GM23248 (cell line): ENCODE measurements at regions not wholly inside any gene's neighbourhood (a gene's known extent, or its start where the extent isn't known, plus 50 kb on each side); places are given as distances from the start of the nearest gene placed in this dataset.
A peak's percentile ranks its signal among the peaks of the same experiment; 100 is the strongest.

Experiments used
- DNase-seq: peaks from one replicate; pipeline ENCODE4 v3.0.0-alpha.2; 2015
- H2AFZ ChIP-seq: fragments of 200-600 bp; sonication (generic); 2 replicates; pipeline ENCODE4 v1.6.1; 2016; ENCODE audit warnings: antibody characterized with exemption
- H3F3A ChIP-seq: fragments of 200-600 bp; sonication (generic); 2 replicates; pipeline ENCODE4 v1.6.1; 2016; ENCODE audit warnings: mild to moderate bottlenecking, antibody characterized with exemption, mixed run types; ENCODE audit not compliant: insufficient read depth
- H3K27ac ChIP-seq: fragments of 200-600 bp; sonication (generic); 2 replicates; pipeline ENCODE4 v1.5.1; 2016; ENCODE audit warnings: mild to moderate bottlenecking
- H3K27me3 ChIP-seq: fragments of 200-600 bp; sonication (generic); replicated peaks from 2 replicates; pipeline ENCODE4 v1.6.1; 2016; ENCODE audit warnings: mild to moderate bottlenecking; ENCODE audit not compliant: insufficient read depth
- H3K36me3 ChIP-seq: fragments of 200-600 bp; sonication (generic); 2 replicates; pipeline ENCODE4 v1.6.1; 2016; ENCODE audit warnings: low read depth, mild to moderate bottlenecking
- H3K4me1 ChIP-seq: fragments of 200-600 bp; sonication (generic); 2 replicates; pipeline ENCODE4 v1.6.1; 2016; ENCODE audit warnings: mild to moderate bottlenecking; ENCODE audit not compliant: insufficient read depth
- H3K4me2 ChIP-seq: fragments of 200-600 bp; sonication (generic); one replicate; pipeline ENCODE4 v1.6.1; 2016; ENCODE audit warnings: mild to moderate bottlenecking; ENCODE audit not compliant: unreplicated experiment
- H3K4me3 ChIP-seq: fragments of 200-600 bp; sonication (generic); 2 replicates; pipeline ENCODE4 v1.5.1; 2016; ENCODE audit warnings: mild to moderate bottlenecking
- H3K79me2 ChIP-seq: fragments of 200-600 bp; sonication (generic); 2 replicates; pipeline ENCODE4 v1.6.1; 2016; ENCODE audit warnings: mild to moderate bottlenecking; ENCODE audit not compliant: insufficient read depth
- H3K9ac ChIP-seq: fragments of 200-600 bp; sonication (generic); 2 replicates; pipeline ENCODE4 v1.6.1; 2016; ENCODE audit warnings: mild to moderate bottlenecking
- H3K9me2 ChIP-seq: fragments of 200-600 bp; sonication (generic); 2 replicates; pipeline ENCODE4 v1.6.1; 2016; ENCODE audit warnings: mixed run types, mild to moderate bottlenecking, moderate library complexity; ENCODE audit not compliant: insufficient read depth
- H3K9me3 ChIP-seq: fragments of 200-600 bp; sonication (generic); one replicate; pipeline ENCODE4 v1.6.1; 2017; ENCODE audit warnings: low read depth
- H4K20me1 ChIP-seq: fragments of 200-600 bp; sonication (generic); 2 replicates; pipeline ENCODE4 v1.6.0; 2016; ENCODE audit not compliant: insufficient read depth
- EZH2 ChIP-seq: fragments of 200-600 bp; sonication (generic); IDR thresholded peaks from 2 replicates; pipeline ENCODE4 v1.6.1; 2018; ENCODE audit warnings: antibody characterized with exemption, mild to moderate bottlenecking; ENCODE audit not compliant: insufficient read depth, poor library complexity, severe bottlenecking
- EZH2phosphoT487 ChIP-seq: fragments of 200-600 bp; sonication (generic); IDR thresholded peaks from 2 replicates; pipeline ENCODE4 v1.6.1; 2018; ENCODE audit warnings: antibody characterized with exemption, moderate library complexity, mild to moderate bottlenecking, low read depth; ENCODE audit not compliant: insufficient read depth
- WGBS, 2 experiments: methylation state at CpG; one replicate each; pipeline ENCODE4 v1.1.6; 2015 to 2017; ENCODE audit warnings: low lambda C conversion rate in 2 of 2, low coverage in 1 of 2; ENCODE audit errors: missing lambda C conversion rate in 2 of 2; 5-methylcytosine and 5-hydroxymethylcytosine counted together
- in situ Hi-C: fragments of 300-500 bp; cut with MboI; formaldehyde crosslinking; loops from 2 replicates; pipeline ENCODE4 v1.15.0; 2020

DNA sequence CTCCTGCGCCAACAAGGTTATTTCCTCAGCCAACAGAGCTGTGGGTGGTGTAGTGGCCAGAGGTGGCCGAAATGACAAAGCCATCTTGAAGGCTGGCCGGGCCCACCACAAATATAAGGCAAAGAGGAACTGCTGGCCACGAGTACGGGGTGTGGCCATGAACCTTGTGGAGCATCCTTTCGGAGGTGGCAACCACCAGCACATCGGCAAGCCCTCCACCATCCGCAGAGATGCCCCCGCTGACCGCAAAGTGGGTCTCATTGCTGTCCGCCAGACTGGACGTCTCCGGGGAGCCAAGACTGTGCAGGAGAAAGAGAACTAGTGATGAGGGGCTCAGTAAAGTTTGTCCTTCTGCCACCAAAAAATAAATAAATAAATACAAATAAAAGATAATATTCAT is 481.4 kb upstream of the NAALADL2 start:
- no peak overlapping the region for H3K4me2 ChIP-seq
- no peaks in the 10 kb centered on the region for H3K9me3 ChIP-seq
- no peak overlapping the region for H2AFZ ChIP-seq
- H3K4me3 ChIP-seq = no peak overlapping the region
- no peaks in the 10 kb centered on the region for H3F3A ChIP-seq
- no peaks in the 10 kb centered on the region for H3K79me2 ChIP-seq
- peaks cover 13% of the 10 kb centered on the region for H3K4me1 ChIP-seq
- no peak for TF ChIP-seq EZH2phosphoT487
- TF ChIP-seq EZH2 = no peak
- H3K27ac ChIP-seq = no peak overlapping the region
- DNase-seq = no peak
- no peaks in the 10 kb centered on the region for H4K20me1 ChIP-seq
- WGBS, 2 experiments = 90 to 96% methylated on average over 13 of the region's 13 CpGs
- H3K9me2 ChIP-seq = no peaks in the 10 kb centered on the region
- no peaks in the 10 kb centered on the region for H3K36me3 ChIP-seq
- H3K27me3 ChIP-seq = no peaks in the 10 kb centered on the region
- in situ Hi-C loops = no loop called here
- H3K9ac ChIP-seq = no peak overlapping the region

DNA sequence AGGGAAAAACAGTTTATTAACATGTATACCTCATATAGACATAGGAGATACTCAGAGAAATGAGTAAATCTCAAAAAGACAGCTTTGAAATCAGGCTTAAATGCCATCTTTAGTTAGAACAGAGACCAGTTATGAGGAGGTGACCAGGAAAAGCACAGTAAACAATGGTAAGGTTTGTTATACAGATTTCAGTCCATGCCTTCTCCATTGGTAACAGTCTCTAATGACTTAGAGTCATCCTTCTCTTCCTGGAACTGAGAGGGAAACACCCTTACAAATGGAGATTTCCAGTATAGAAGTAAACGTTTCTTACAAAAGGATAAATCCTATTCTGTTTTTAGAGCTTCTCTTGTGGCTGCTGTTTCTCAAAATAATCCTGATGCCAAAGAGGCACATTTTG is 476.3 kb upstream of the NAALADL2 start:
- in situ Hi-C loops = no loop called here
- H3K36me3 ChIP-seq = no peaks in the 10 kb centered on the region

DNA sequence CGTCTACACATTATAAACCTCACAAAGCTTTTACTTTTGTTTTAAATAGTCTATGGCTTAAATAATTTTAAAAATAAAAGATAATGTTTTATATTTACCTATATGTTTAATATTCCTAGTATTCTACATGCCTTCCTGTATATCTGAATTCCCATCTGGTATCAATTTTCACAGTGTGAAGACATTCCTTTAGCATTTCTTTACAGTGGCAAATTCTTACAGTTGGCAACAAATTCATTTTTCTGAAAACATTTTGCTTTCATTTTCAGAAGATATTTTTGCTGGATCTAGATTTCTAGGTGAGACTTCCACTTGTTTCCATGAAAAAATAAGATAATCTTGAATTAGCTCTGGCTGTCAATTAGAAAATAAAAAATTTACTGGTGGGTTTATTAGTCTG is 471.4 kb upstream of the NAALADL2 start:
- Histone ChIP-seq H3K9ac (no peak overlapping the region), H4K20me1 (no peaks in the 10 kb centered on the region), H3K4me1 (peaks cover 5% of the 10 kb centered on the region; the same call in 1 of the 2 replicates), H2AFZ (no peak overlapping the region), H3K36me3 (no peaks in the 10 kb centered on the region), H3K27me3 (no peaks in the 10 kb centered on the region), H3K79me2 (no peaks in the 10 kb centered on the region), H3K9me2 (no peaks in the 10 kb centered on the region), H3K9me3 (no peaks in the 10 kb centered on the region), H3K27ac (no peak overlapping the region), H3K4me3 (no peak overlapping the region), H3F3A (no peaks in the 10 kb centered on the region), H3K4me2 (no peak overlapping the region)
- in situ Hi-C loops = no loop called here
- TF ChIP-seq EZH2phosphoT487 = no peak
- no peak for TF ChIP-seq EZH2
- WGBS, 2 experiments = 92 to 94% methylated on average over 1 of the region's 1 CpG
- DNase-seq = peak; percentile 44

More for the DNA sequence above, 476.3 kb upstream of the NAALADL2 start:
- H3F3A ChIP-seq = no peaks in the 10 kb centered on the region
- H3K4me1 ChIP-seq = peaks cover 1% of the 10 kb centered on the region; the same call in 1 of the 2 replicates
- no peak overlapping the region for H3K4me2 ChIP-seq
- H2AFZ ChIP-seq = 0 out of 2 replicates have a peak overlapping the region, but pooled peaks have one; percentile 11
- no peaks in the 10 kb centered on the region for H4K20me1 ChIP-seq
- H3K27ac ChIP-seq = no peak overlapping the region
- no peaks in the 10 kb centered on the region for H3K9me2 ChIP-seq
- no peak overlapping the region for H3K4me3 ChIP-seq
- H3K27me3 ChIP-seq = no peaks in the 10 kb centered on the region
- H3K9me3 ChIP-seq = no peaks in the 10 kb centered on the region
- 85 to 97% methylated on average over 1 of the region's 1 CpG for WGBS, 2 experiments
- TF ChIP-seq EZH2phosphoT487 (no peak), EZH2 (no peak)
- no peaks in the 10 kb centered on the region for H3K79me2 ChIP-seq
- no peak overlapping the region for H3K9ac ChIP-seq
- no peak for DNase-seq

DNA sequence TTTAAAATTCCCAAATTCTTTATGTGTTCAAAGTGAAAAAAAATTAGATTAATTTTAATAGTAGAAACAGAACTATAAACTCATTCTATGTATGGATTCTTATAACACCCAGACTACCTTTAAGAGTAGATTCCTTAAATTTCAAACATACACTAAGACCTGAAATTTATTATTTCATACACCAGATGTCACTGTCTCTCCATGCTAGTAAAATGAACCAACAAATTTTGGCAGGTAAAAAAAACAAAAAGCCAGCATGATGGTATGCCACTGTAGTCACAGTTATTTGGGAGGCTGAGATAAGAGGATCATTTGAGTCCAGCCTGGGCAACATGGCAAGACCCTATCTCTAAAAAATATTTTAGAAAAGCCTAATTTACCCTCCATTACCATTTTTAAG is 461.3 kb upstream of the NAALADL2 start:
- H3K4me3 ChIP-seq = no peak overlapping the region
- H3K9ac ChIP-seq = no peak overlapping the region
- no peaks in the 10 kb centered on the region for H3K9me3 ChIP-seq
- 0 out of 2 replicates have a peak, but pooled peaks cover 7% of the 10 kb centered on the region for H3K4me1 ChIP-seq
- peak; percentile 46 for DNase-seq
- H3K4me2 ChIP-seq = no peak overlapping the region
- H2AFZ ChIP-seq = no peak overlapping the region
- no peaks in the 10 kb centered on the region for H4K20me1 ChIP-seq
- H3F3A ChIP-seq = no peaks in the 10 kb centered on the region
- in situ Hi-C loops = no loop called here
- no peaks in the 10 kb centered on the region for H3K27me3 ChIP-seq
- H3K9me2 ChIP-seq = no peaks in the 10 kb centered on the region
- H3K79me2 ChIP-seq = no peaks in the 10 kb centered on the region
- no peak overlapping the region for H3K27ac ChIP-seq
- no peak for TF ChIP-seq EZH2
- no peaks in the 10 kb centered on the region for H3K36me3 ChIP-seq

DNA sequence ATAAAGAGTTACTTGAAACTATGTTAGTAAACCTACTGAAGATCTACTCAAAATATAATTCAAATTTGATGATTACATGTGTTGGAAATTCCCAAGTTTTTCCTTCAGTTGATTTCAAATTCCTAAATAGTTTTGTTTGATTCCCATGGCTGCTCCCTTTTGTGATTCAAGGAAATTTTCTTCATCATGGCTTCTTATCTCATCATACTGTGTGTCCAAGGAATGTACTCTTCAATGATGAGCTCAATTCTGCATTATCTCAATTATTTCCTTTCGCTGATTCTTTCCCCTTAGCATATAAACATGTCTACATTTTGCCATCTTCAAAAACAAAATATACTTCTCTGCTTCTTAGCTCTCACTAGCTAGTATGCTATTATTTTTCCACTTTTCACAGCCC is 460.4 kb upstream of the NAALADL2 start:
- Histone ChIP-seq H3K4me3 (no peak overlapping the region), H3K27ac (no peak overlapping the region), H3K9me3 (no peaks in the 10 kb centered on the region), H4K20me1 (no peaks in the 10 kb centered on the region), H3K36me3 (no peaks in the 10 kb centered on the region), H3K4me1 (0 out of 2 replicates have a peak, but pooled peaks cover 7% of the 10 kb centered on the region), H3K27me3 (no peaks in the 10 kb centered on the region), H3K9ac (no peak overlapping the region), H3F3A (no peaks in the 10 kb centered on the region), H2AFZ (peak overlapping the region; percentile 17), H3K79me2 (no peaks in the 10 kb centered on the region), H3K9me2 (no peaks in the 10 kb centered on the region), H3K4me2 (no peak overlapping the region)
- in situ Hi-C loops = no loop called here
- WGBS, 2 experiments = 100% methylated on average over 1 of the region's 1 CpG
- no peak for DNase-seq
- no peak for TF ChIP-seq EZH2
- TF ChIP-seq EZH2phosphoT487 = no peak
